ENCODE measurements at regions not wholly inside any gene's neighbourhood (a gene's known extent, or its start where the extent isn't known, plus 50 kb on each side); places are given as distances from the start of the nearest gene placed in this dataset. TPM values are rescaled to one million over a fixed set of nuclear protein-coding genes. Genes with fewer than 3 reads are reported as not detected.

Small RNAs in the stretch of these regions (microRNA-seq; reads per million reads assigned to microRNA genes)
- gene MIR5087: 15.1 reads per million, percentile 50 among the genes with 10 or more reads in this experiment
- 3.6 reads per million, percentile 21 among the genes with 10 or more reads in this experiment for gene MIR6077

Small RNAs in the stretch of these regions (small RNA-seq; reads per million reads assigned to genes)
- not detected for gene AC239809.1
- 0.43 reads per million, percentile 5 among the genes with 10 or more reads in this experiment for gene MIR6077
- gene RF00019: not detected
- 4.3 reads per million, percentile 85 among the genes with 10 or more reads in this experiment for gene RNU1-120P
- 71.0 reads per million, percentile 99 among the genes with 10 or more reads in this experiment for gene RNU1-122P
- gene RNU1-13P: 0.70 reads per million, percentile 19 among the genes with 10 or more reads in this experiment
- gene RNVU1-1: 0.16 reads per million
- gene RNVU1-2: not detected
- 10.6 reads per million, percentile 95 among the genes with 10 or more reads in this experiment for gene RNVU1-3
